PFSK-1 (cell line): ENCODE measurements at regions not wholly inside any gene's neighbourhood (a gene's known extent, or its start where the extent isn't known, plus 50 kb on each side); places are given as distances from the start of the nearest gene placed in this dataset.

Experiments used
- FOXP2 ChIP-seq: optimal IDR thresholded peaks from 2 replicates; pipeline ENCODE3; 2011; ENCODE audit warnings: borderline replicate concordance, control low read depth, inconsistent platforms; ENCODE audit not compliant: insufficient read depth; ENCODE audit errors: extremely low read length, extremely low read depth
- POLR2AphosphoS5 ChIP-seq: IDR thresholded peaks from 2 replicates; pipeline ENCODE4 v1.6.1; 2012; ENCODE audit warnings: low read depth, mild to moderate bottlenecking, control low read depth, low read length, moderate library complexity
- SIN3A ChIP-seq: IDR thresholded peaks from 2 replicates; pipeline ENCODE4 v1.6.1; 2012; ENCODE audit warnings: mild to moderate bottlenecking, low read length, moderate library complexity, borderline replicate concordance; ENCODE audit not compliant: insufficient read depth

DNA sequence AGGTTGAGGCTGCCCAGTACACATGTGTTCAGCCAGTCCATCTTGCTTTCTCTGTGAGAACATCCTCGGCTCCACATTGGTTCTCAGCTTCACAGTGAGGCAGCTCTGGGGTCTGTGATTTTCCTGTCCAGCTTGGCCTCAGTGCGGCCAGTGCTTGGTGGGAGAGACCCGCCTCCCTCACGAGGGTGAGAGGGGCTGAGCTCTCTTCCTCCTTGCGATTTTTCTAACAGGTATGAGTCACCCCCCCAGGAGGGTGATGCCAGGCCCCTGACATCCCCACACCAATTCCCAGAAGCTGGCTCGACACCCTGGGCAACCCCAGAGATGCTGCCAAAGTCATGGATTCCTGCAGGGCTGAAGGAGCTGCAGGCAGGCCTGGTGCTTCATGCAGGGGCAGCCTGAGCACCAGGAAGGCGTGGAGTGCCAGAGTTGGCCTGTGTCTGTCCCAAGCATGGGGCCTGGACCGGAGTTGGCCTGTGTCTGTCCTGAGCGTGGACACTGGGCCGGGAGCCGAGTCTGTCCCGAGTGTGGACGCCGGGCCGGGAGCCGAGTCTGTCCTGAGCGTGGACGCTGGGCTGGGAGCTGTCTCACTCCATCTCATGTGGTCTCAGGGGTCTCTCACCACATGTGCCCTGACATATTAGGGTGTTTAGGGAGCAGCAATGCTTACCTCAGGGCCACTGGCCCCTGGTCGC, 408.6 kb upstream of the IRX4 start:
- TF ChIP-seq POLR2AphosphoS5 (no peak), SIN3A (no peak), FOXP2 (no peak)
